ENCODE measurements at regions not wholly inside any gene's neighbourhood (a gene's known extent, or its start where the extent isn't known, plus 50 kb on each side); places are given as distances from the start of the nearest gene placed in this dataset.

GRCh38 chrX:34559325-34559724, 97.8 kb downstream of the TMEM47 start:
- Mint-ChIP-seq H3K4me1 (peaks cover 18% of the 10 kb centered on the region), H3K36me3 (ENCODE audit: low read depth) (no peaks in the 10 kb centered on the region), H3K27ac (peak overlapping the region; percentile 57), H3K4me3 (no peak overlapping the region), H3K27me3 (ENCODE audit: low read depth, poor library complexity) (no peaks in the 10 kb centered on the region), H3K9me3 (peaks cover 5% of the 10 kb centered on the region)
- no peak for TF ChIP-seq CTCF (IDR thresholded peaks at IDR 0.05)
- DNase-seq, result no peak

GRCh38 chrX:34557733-34558132, 99.4 kb downstream of the TMEM47 start:
- TF ChIP-seq CTCF (IDR thresholded peaks at IDR 0.05), result no peak
- Mint-ChIP-seq H3K4me3 (no peak overlapping the region), H3K4me1 (peaks cover 6% of the 10 kb centered on the region), H3K27me3 (ENCODE audit: low read depth, poor library complexity) (no peaks in the 10 kb centered on the region), H3K36me3 (ENCODE audit: low read depth) (no peaks in the 10 kb centered on the region), H3K27ac (no peak overlapping the region), H3K9me3 (peaks cover 5% of the 10 kb centered on the region)
- no peak for DNase-seq

GRCh38 chrX:34555481-34555880, 101.6 kb downstream of the TMEM47 start:
- no peak overlapping the region for H3K27ac Mint-ChIP-seq
- no peak for DNase-seq
- peaks cover 5% of the 10 kb centered on the region for H3K9me3 Mint-ChIP-seq
- H3K4me1 Mint-ChIP-seq, result peaks cover 6% of the 10 kb centered on the region
- no peak overlapping the region for H3K4me3 Mint-ChIP-seq
- no peaks in the 10 kb centered on the region for H3K27me3 Mint-ChIP-seq (ENCODE audit: low read depth, poor library complexity)
- no peak for TF ChIP-seq CTCF (IDR thresholded peaks at IDR 0.05)
- H3K36me3 Mint-ChIP-seq (ENCODE audit: low read depth), result no peaks in the 10 kb centered on the region

- no peak overlapping the region for H3K4me3 Mint-ChIP-seq
- H3K36me3 Mint-ChIP-seq (ENCODE audit: low read depth), result no peaks in the 10 kb centered on the region
- H3K27ac Mint-ChIP-seq, result no peak overlapping the region
- H3K27me3 Mint-ChIP-seq (ENCODE audit: low read depth, poor library complexity), result no peaks in the 10 kb centered on the region
- peaks cover 3% of the 10 kb centered on the region for H3K9me3 Mint-ChIP-seq
- TF ChIP-seq CTCF (IDR thresholded peaks at IDR 0.05), result no peak
- DNase-seq, result no peak
- H3K4me1 Mint-ChIP-seq, result no peaks in the 10 kb centered on the region
Observed at GRCh38 chrX:34546366-34546765, 110.7 kb downstream of the TMEM47 start.

GRCh38 chrX:34528081-34528480, 129.0 kb downstream of the TMEM47 start:
- no peak overlapping the region for H3K4me3 Mint-ChIP-seq

More at GRCh38 chrX:34528081-34528480, 129.0 kb downstream of the TMEM47 start:
- Mint-ChIP-seq H3K36me3 (ENCODE audit: low read depth) (no peaks in the 10 kb centered on the region), H3K27me3 (ENCODE audit: low read depth, poor library complexity) (no peaks in the 10 kb centered on the region), H3K4me1 (no peaks in the 10 kb centered on the region), H3K9me3 (no peaks in the 10 kb centered on the region), H3K27ac (no peak overlapping the region)
- no peak for TF ChIP-seq CTCF (IDR thresholded peaks at IDR 0.05)
- no peak for DNase-seq
